HepG2 (cell line): ENCODE measurements at regions not wholly inside any gene's neighbourhood (a gene's known extent, or its start where the extent isn't known, plus 50 kb on each side); places are given as distances from the start of the nearest gene placed in this dataset.

Source experiments
- ATAC-seq: fragments of 200-7000 bp; cut with Tn5 transposase; 3 replicates; pipeline ENCODE4 v1.9.1; 2020; ENCODE audit warnings: mild to moderate bottlenecking, moderate library complexity
- BruUV-seq: library from RNA; stranded (reverse); fragments of 400-500 nt; replicated peaks from 2 replicates; lab custom pipeline; 2021; lab: Mats Ljungman, UMichigan
- CTCF ChIA-PET: fragments of 300-600 bp; formaldehyde crosslinking; extraction: SDS; loops from one replicate; lab custom pipeline; 2021; ENCODE audit warnings: low total read pairs, inconsistent platforms, low intra/inter-chr PET ratio; lab: Yijun Ruan, JAX
- POLR2A ChIA-PET: fragments of 350-600 bp; sonication (Branson Sonifier 250); formaldehyde crosslinking; loops from one replicate; lab custom pipeline; 2020; ENCODE audit warnings: antibody characterized with exemption, inconsistent platforms; lab: Yijun Ruan, JAX
- DNase-seq: peaks from one replicate; pipeline ENCODE4 v3.0.0-alpha.2; 2015; ENCODE audit warnings: low spot score
- FAIRE-seq: peaks from 3 replicates; lab custom pipeline; 2011; peaks lifted over from hg19 to GRCh38; lab: Jason Lieb, UNC
- H2AFZ ChIP-seq: one replicate; pipeline ENCODE4 v1.6.1; 2011; ENCODE audit warnings: low read length, inconsistent platforms
- H3K27ac ChIP-seq: fragments of 300-600 bp; 3 replicates; pipeline ENCODE4 v1.8.0; 2011; ENCODE audit warnings: mixed run types, mild to moderate bottlenecking, mixed read lengths, low read length, inconsistent platforms; ENCODE audit not compliant: insufficient read depth; ENCODE audit errors: extremely low read length
- H3K27me3 ChIP-seq, 2 experiments: fragments of 200-600 bp in 1 of 2; 2 replicates in 1 of 2; 3 replicates in 1 of 2; pipeline versions ENCODE4 v1.6.0 to v1.8.0; 2011; ENCODE audit warnings: low read length in 2 of 2, mild to moderate bottlenecking in 2 of 2, moderate library complexity in 2 of 2, inconsistent platforms in 1 of 2; ENCODE audit not compliant: insufficient read depth in 2 of 2, control insufficient read depth in 1 of 2
- H3K36me3 ChIP-seq, 2 experiments: fragments of 200-600 bp in 1 of 2; replicated peaks in 1 of 2; 2 replicates in 1 of 2; 3 replicates in 1 of 2; pipeline versions ENCODE4 v1.5.1 to v1.8.0; 2011; ENCODE audit warnings: low read length in 2 of 2, inconsistent platforms in 1 of 2; ENCODE audit not compliant: insufficient read depth in 2 of 2, control insufficient read depth in 1 of 2
- H3K4me1 ChIP-seq: 2 replicates; pipeline ENCODE4 v1.5.1; 2012; ENCODE audit warnings: low read length, inconsistent platforms; ENCODE audit not compliant: insufficient read depth
- H3K4me2 ChIP-seq: 2 replicates; pipeline ENCODE4 v1.6.0; 2011; ENCODE audit warnings: low read depth, low read length, inconsistent platforms
- H3K4me3 ChIP-seq, 3 experiments: fragments of 200-600 bp in 1 of 3; sonication (generic), shearing (Covaris generic) in 1 of 3; replicated peaks in 1 of 3; 2 replicates each; pipeline ENCODE4 v1.5.1; 2011 to 2016; ENCODE audit warnings: low read length in 3 of 3, inconsistent platforms in 2 of 3, low read depth in 2 of 3, mild to moderate bottlenecking in 2 of 3, control low read depth in 1 of 3, mixed read lengths in 1 of 3; ENCODE audit not compliant: insufficient read depth in 1 of 3
- H3K79me2 ChIP-seq: one replicate; pipeline ENCODE4 v1.6.1; 2011; ENCODE audit warnings: low read length, inconsistent platforms; ENCODE audit not compliant: insufficient read depth
- H3K9ac ChIP-seq: 2 replicates; pipeline ENCODE4 v1.6.0; 2011; ENCODE audit warnings: mild to moderate bottlenecking, low read depth, low read length, inconsistent platforms; ENCODE audit not compliant: insufficient read depth
- H3K9me3 ChIP-seq: 2 replicates; pipeline ENCODE4 v1.5.1; 2012; ENCODE audit warnings: mild to moderate bottlenecking, low read length
- H4K20me1 ChIP-seq: 2 replicates; pipeline ENCODE4 v1.6.0; 2011; ENCODE audit warnings: inconsistent platforms, mild to moderate bottlenecking, low read length, moderate library complexity; ENCODE audit not compliant: insufficient read depth
- E2F1 ChIP-seq: sonication (generic); formaldehyde crosslinking; IDR thresholded peaks from 2 replicates; pipeline ENCODE4 v1.5.0; 2020; ENCODE audit warnings: missing genetic modification reagents
- HMGXB3 ChIP-seq: sonication (generic); formaldehyde crosslinking; IDR thresholded peaks from 2 replicates; pipeline ENCODE4 v1.4.0; 2020; ENCODE audit warnings: missing genetic modification reagents, borderline replicate concordance
- NFYB ChIP-seq: sonication (generic); formaldehyde crosslinking; IDR thresholded peaks from 2 replicates; pipeline ENCODE4 v1.4.0; 2020; ENCODE audit warnings: missing genetic modification reagents
- NR0B2 ChIP-seq: sonication (generic); formaldehyde crosslinking; IDR thresholded peaks from 2 replicates; pipeline ENCODE4 v1.4.0; 2020; ENCODE audit warnings: mild to moderate bottlenecking, missing genetic modification reagents
- RBM22 ChIP-seq: fragments of 200-400 bp; formaldehyde crosslinking; optimal IDR thresholded peaks from 2 replicates; pipeline ENCODE3; 2017; ENCODE audit warnings: mild to moderate bottlenecking, low read length, moderate library complexity
- SALL1 ChIP-seq: sonication (generic); formaldehyde crosslinking; IDR thresholded peaks from 2 replicates; pipeline ENCODE4 v1.8.0; 2022; ENCODE audit warnings: mild to moderate bottlenecking, missing genetic modification reagents
- SNAPC4 ChIP-seq: sonication (generic); formaldehyde crosslinking; IDR thresholded peaks from 2 replicates; pipeline ENCODE4 v1.4.0; 2020; ENCODE audit warnings: mild to moderate bottlenecking, missing genetic modification reagents
- ZNF234 ChIP-seq: sonication (generic); formaldehyde crosslinking; conservative IDR thresholded peaks from 2 replicates; pipeline ENCODE4 v1.5.1; 2020; ENCODE audit warnings: mild to moderate bottlenecking, missing genetic modification reagents
- ZNF510 ChIP-seq: sonication (generic); formaldehyde crosslinking; IDR thresholded peaks from 2 replicates; pipeline ENCODE4 v1.4.0; 2020; ENCODE audit warnings: low read depth, mild to moderate bottlenecking, missing genetic modification reagents
- ZNF549 ChIP-seq: sonication (generic); formaldehyde crosslinking; IDR thresholded peaks from 2 replicates; pipeline ENCODE4 v1.5.0; 2020; ENCODE audit warnings: missing genetic modification reagents
- ZNF589 ChIP-seq: sonication (generic); formaldehyde crosslinking; conservative IDR thresholded peaks from 2 replicates; pipeline ENCODE4 v1.8.0; 2022; ENCODE audit warnings: mild to moderate bottlenecking, moderate library complexity, missing genetic modification reagents
- ZNF773 ChIP-seq: sonication (generic); formaldehyde crosslinking; IDR thresholded peaks from 2 replicates; pipeline ENCODE4 v1.4.0; 2020; ENCODE audit warnings: missing genetic modification reagents, borderline replicate concordance
- ZNF777 ChIP-seq: sonication (generic); formaldehyde crosslinking; IDR thresholded peaks from 2 replicates; pipeline ENCODE4 v1.4.0; 2020; ENCODE audit warnings: missing genetic modification reagents
- WGBS: methylation state at CpG from one replicate; pipeline ENCODE4 v1.1.6; 2017; ENCODE audit warnings: low lambda C conversion rate; 5-methylcytosine and 5-hydroxymethylcytosine counted together
- in situ Hi-C: cut with HindIII; loops from 2 replicates; pipeline ENCODE4 v1.10.0; 2017; ENCODE audit warnings: low pct_unique_long_range_greater_than_20kb; ENCODE audit not compliant: extremely low pct_ligation_motif_present
- intact Hi-C: fragments of 100-400 bp; cut with micrococcal nuclease; formaldehyde crosslinking; loops from one replicate; pipeline ENCODE4 v1.10.0; 2022; ENCODE audit not compliant: unreplicated experiment

GRCh38 chr7:46613116-46613515, 692.0 kb upstream of the IGFBP3 start (continued):
- TF ChIP-seq SNAPC4 (no peak), ZNF777 (CRISPR knock-in tag) (no peak)

GRCh38 chr7:46611508-46611907, 690.4 kb upstream of the IGFBP3 start:
- in situ Hi-C loops (no loop called here), intact Hi-C loops (no loop called here)
- no TSS peak for BruUV-seq
- no peaks in the 10 kb centered on the region for H4K20me1 ChIP-seq
- no peak overlapping the region for H3K27ac ChIP-seq
- DNase-seq (no peak), ATAC-seq (no peak), FAIRE-seq (no peak)
- H3K9ac ChIP-seq, result no peak overlapping the region
- 80% methylated on average over 2 of the region's 2 CpGs for WGBS
- POLR2A ChIA-PET, result no interaction called here
- H3K27me3 ChIP-seq, result no peaks in the 10 kb centered on the region
- H3K4me2 ChIP-seq, result no peak overlapping the region
- CTCF ChIA-PET, result no interaction called here
- no peaks in the 10 kb centered on the region for H3K4me1 ChIP-seq
- H2AFZ ChIP-seq, result no peak overlapping the region
- H3K9me3 ChIP-seq, result no peaks in the 10 kb centered on the region
- H3K79me2 ChIP-seq, result no peaks in the 10 kb centered on the region
- no peak overlapping the region for H3K4me3 ChIP-seq
- H3K36me3 ChIP-seq, result no peaks in the 10 kb centered on the region
- TF ChIP-seq ZNF510 (CRISPR knock-in tag) (no peak), SALL1 (CRISPR knock-in tag) (no peak), ZNF589 (no peak), E2F1 (CRISPR knock-in tag) (no peak), RBM22 (no peak), ZNF234 (CRISPR knock-in tag) (no peak), HMGXB3 (CRISPR knock-in tag) (no peak), NFYB (CRISPR knock-in tag) (no peak), ZNF773 (no peak), NR0B2 (CRISPR knock-in tag) (no peak), ZNF549 (no peak)
